ENCODE measurements at regions not wholly inside any gene's neighbourhood (a gene's known extent, or its start where the extent isn't known, plus 50 kb on each side); places are given as distances from the start of the nearest gene placed in this dataset.

DNA sequence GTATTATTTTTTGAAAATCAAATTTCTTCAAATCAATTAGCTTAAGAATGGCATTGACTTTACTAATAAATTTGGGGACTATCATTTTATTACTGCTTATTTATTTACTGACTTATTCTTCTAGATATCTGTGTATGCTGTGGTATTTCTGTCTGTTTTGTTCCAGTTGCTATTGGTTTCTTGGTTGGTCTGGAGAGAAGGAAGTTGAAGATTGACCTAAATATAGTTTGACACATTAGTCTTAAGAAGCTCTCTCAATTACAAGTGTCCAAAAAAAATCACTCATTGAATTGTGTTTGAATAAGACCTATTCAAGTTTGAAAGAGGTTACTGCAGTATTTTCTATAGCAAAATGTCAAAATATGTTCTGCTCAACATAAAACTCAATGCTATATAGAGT is 153.3 kb upstream of the KYNU start:
- Histone ChIP-seq H3K27me3 (ENCODE audit: control insufficient read depth, insufficient read depth, low read length) (no peaks in the 10 kb centered on the region), H3K4me3 (ENCODE audit: low read depth in 2 of 2, low read length in 2 of 2) (no peak overlapping the region), H3K36me3 (ENCODE audit: control insufficient read depth, insufficient read depth, low read length) (no peaks in the 10 kb centered on the region), H3K9me3 (ENCODE audit: control insufficient read depth, insufficient read depth, low read depth, low read length) (no peaks in the 10 kb centered on the region), H3K27ac (ENCODE audit: low read length) (no peak overlapping the region), H3K4me1 (ENCODE audit: control insufficient read depth, insufficient read depth, low read length) (no peaks in the 10 kb centered on the region)
- POLR2A ChIA-PET = no interaction called here
- BruUV-seq (replicated peaks) = no TSS peak
- in situ Hi-C loops (cut with HindIII; ENCODE audit: low pct_unique_long_range_greater_than_20kb, low sequenced_read_pairs) (no loop called here), intact Hi-C loops (cut with micrococcal nuclease; ENCODE audit: unreplicated experiment) (no loop called here)
- no peak for TF ChIP-seq POLR2AphosphoS5 (IDR thresholded peaks at IDR 0.05; ENCODE audit: low read depth, low read length)
- no peak for TF ChIP-seq TCF7L2 (IDR thresholded peaks at IDR 0.05; ENCODE audit: low read depth, low read length)
- no peak for TF ChIP-seq SIN3A (IDR thresholded peaks at IDR 0.05; ENCODE audit: borderline replicate concordance, insufficient read depth, low read depth, low read length)
- TF ChIP-seq, protein P1, sequence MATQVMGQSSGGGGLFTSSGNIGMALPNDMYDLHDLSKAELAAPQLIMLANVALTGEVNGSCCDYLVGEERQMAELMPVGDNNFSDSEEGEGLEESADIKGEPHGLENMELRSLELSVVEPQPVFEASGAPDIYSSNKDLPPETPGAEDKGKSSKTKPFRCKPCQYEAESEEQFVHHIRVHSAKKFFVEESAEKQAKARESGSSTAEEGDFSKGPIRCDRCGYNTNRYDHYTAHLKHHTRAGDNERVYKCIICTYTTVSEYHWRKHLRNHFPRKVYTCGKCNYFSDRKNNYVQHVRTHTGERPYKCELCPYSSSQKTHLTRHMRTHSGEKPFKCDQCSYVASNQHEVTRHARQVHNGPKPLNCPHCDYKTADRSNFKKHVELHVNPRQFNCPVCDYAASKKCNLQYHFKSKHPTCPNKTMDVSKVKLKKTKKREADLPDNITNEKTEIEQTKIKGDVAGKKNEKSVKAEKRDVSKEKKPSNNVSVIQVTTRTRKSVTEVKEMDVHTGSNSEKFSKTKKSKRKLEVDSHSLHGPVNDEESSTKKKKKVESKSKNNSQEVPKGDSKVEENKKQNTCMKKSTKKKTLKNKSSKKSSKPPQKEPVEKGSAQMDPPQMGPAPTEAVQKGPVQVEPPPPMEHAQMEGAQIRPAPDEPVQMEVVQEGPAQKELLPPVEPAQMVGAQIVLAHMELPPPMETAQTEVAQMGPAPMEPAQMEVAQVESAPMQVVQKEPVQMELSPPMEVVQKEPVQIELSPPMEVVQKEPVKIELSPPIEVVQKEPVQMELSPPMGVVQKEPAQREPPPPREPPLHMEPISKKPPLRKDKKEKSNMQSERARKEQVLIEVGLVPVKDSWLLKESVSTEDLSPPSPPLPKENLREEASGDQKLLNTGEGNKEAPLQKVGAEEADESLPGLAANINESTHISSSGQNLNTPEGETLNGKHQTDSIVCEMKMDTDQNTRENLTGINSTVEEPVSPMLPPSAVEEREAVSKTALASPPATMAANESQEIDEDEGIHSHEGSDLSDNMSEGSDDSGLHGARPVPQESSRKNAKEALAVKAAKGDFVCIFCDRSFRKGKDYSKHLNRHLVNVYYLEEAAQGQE (IDR thresholded peaks at IDR 0.05; ENCODE audit: insufficient read depth in 1 of 2, low read depth in 2 of 2, low read length in 1 of 2) = no peak
- TF ChIP-seq, protein P2, sequence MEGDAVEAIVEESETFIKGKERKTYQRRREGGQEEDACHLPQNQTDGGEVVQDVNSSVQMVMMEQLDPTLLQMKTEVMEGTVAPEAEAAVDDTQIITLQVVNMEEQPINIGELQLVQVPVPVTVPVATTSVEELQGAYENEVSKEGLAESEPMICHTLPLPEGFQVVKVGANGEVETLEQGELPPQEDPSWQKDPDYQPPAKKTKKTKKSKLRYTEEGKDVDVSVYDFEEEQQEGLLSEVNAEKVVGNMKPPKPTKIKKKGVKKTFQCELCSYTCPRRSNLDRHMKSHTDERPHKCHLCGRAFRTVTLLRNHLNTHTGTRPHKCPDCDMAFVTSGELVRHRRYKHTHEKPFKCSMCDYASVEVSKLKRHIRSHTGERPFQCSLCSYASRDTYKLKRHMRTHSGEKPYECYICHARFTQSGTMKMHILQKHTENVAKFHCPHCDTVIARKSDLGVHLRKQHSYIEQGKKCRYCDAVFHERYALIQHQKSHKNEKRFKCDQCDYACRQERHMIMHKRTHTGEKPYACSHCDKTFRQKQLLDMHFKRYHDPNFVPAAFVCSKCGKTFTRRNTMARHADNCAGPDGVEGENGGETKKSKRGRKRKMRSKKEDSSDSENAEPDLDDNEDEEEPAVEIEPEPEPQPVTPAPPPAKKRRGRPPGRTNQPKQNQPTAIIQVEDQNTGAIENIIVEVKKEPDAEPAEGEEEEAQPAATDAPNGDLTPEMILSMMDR (IDR thresholded peaks at IDR 0.05) = no peak
- DNase-seq (ENCODE audit: low read depth, low spot score) = no peak
- no peak for ATAC-seq
- CTCF ChIA-PET = no interaction called here

DNA sequence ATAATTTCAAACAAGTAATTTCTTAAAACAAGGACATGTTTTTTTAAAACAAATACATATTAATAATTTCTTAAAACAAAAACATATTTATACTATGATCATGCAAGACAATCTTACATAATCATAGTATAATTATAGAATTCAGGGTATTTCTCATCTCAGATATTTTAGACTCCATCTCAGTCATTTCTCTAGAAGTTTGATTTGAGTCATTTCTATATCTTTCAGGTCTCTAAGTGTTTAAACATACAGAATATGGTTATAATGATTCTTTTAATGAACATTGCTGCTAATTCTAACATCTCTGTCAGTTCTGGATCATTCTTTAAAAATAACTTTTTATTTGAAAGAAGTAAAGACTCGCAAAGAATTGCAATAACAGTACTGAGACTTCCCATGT is 154.2 kb upstream of the KYNU start:
- Histone ChIP-seq H3K4me3 (ENCODE audit: low read depth in 2 of 2, low read length in 2 of 2) (no peak overlapping the region), H3K27me3 (ENCODE audit: control insufficient read depth, insufficient read depth, low read length) (no peaks in the 10 kb centered on the region), H3K27ac (ENCODE audit: low read length) (no peak overlapping the region), H3K4me1 (ENCODE audit: control insufficient read depth, insufficient read depth, low read length) (no peaks in the 10 kb centered on the region), H3K9me3 (ENCODE audit: control insufficient read depth, insufficient read depth, low read depth, low read length) (no peaks in the 10 kb centered on the region), H3K36me3 (ENCODE audit: control insufficient read depth, insufficient read depth, low read length) (no peaks in the 10 kb centered on the region)
- ChIA-PET POLR2A (no interaction called here), CTCF (no interaction called here)
- DNase-seq (ENCODE audit: low read depth, low spot score) = no peak
- TF ChIP-seq TCF7L2 (IDR thresholded peaks at IDR 0.05; ENCODE audit: low read depth, low read length) (no peak), SIN3A (IDR thresholded peaks at IDR 0.05; ENCODE audit: borderline replicate concordance, insufficient read depth, low read depth, low read length) (no peak), POLR2AphosphoS5 (IDR thresholded peaks at IDR 0.05; ENCODE audit: low read depth, low read length) (no peak)
- TF ChIP-seq, protein P2 (IDR thresholded peaks at IDR 0.05) = no peak
- TF ChIP-seq, protein P1 (IDR thresholded peaks at IDR 0.05; ENCODE audit: insufficient read depth in 1 of 2, low read depth in 2 of 2, low read length in 1 of 2) = no peak
- no TSS peak for BruUV-seq (replicated peaks)
- intact Hi-C loops (cut with micrococcal nuclease; ENCODE audit: unreplicated experiment) (no loop called here), in situ Hi-C loops (cut with HindIII; ENCODE audit: low pct_unique_long_range_greater_than_20kb, low sequenced_read_pairs) (no loop called here)
- no peak for ATAC-seq
